HepG2 (cell line): ENCODE measurements at regions not wholly inside any gene's neighbourhood (a gene's known extent, or its start where the extent isn't known, plus 50 kb on each side); places are given as distances from the start of the nearest gene placed in this dataset.

Source experiments
- ATAC-seq: fragments of 200-7000 bp; cut with Tn5 transposase; 3 replicates; pipeline ENCODE4 v1.9.1; 2020; ENCODE audit warnings: mild to moderate bottlenecking, moderate library complexity
- BruUV-seq: library from RNA; stranded (reverse); fragments of 400-500 nt; replicated peaks from 2 replicates; lab custom pipeline; 2021; lab: Mats Ljungman, UMichigan
- CTCF ChIA-PET: fragments of 300-600 bp; formaldehyde crosslinking; extraction: SDS; loops from one replicate; lab custom pipeline; 2021; ENCODE audit warnings: low total read pairs, inconsistent platforms, low intra/inter-chr PET ratio; lab: Yijun Ruan, JAX
- POLR2A ChIA-PET: fragments of 350-600 bp; sonication (Branson Sonifier 250); formaldehyde crosslinking; loops from one replicate; lab custom pipeline; 2020; ENCODE audit warnings: antibody characterized with exemption, inconsistent platforms; lab: Yijun Ruan, JAX
- DNase-seq: peaks from one replicate; pipeline ENCODE4 v3.0.0-alpha.2; 2015; ENCODE audit warnings: low spot score
- FAIRE-seq: peaks from 3 replicates; lab custom pipeline; 2011; peaks lifted over from hg19 to GRCh38; lab: Jason Lieb, UNC
- H2AFZ ChIP-seq: one replicate; pipeline ENCODE4 v1.6.1; 2011; ENCODE audit warnings: low read length, inconsistent platforms
- H3K27ac ChIP-seq: fragments of 300-600 bp; 3 replicates; pipeline ENCODE4 v1.8.0; 2011; ENCODE audit warnings: mixed run types, mild to moderate bottlenecking, mixed read lengths, low read length, inconsistent platforms; ENCODE audit not compliant: insufficient read depth; ENCODE audit errors: extremely low read length
- H3K27me3 ChIP-seq, 2 experiments: fragments of 200-600 bp in 1 of 2; 2 replicates in 1 of 2; 3 replicates in 1 of 2; pipeline versions ENCODE4 v1.6.0 to v1.8.0; 2011; ENCODE audit warnings: low read length in 2 of 2, mild to moderate bottlenecking in 2 of 2, moderate library complexity in 2 of 2, inconsistent platforms in 1 of 2; ENCODE audit not compliant: insufficient read depth in 2 of 2, control insufficient read depth in 1 of 2
- H3K36me3 ChIP-seq, 2 experiments: fragments of 200-600 bp in 1 of 2; replicated peaks in 1 of 2; 2 replicates in 1 of 2; 3 replicates in 1 of 2; pipeline versions ENCODE4 v1.5.1 to v1.8.0; 2011; ENCODE audit warnings: low read length in 2 of 2, inconsistent platforms in 1 of 2; ENCODE audit not compliant: insufficient read depth in 2 of 2, control insufficient read depth in 1 of 2
- H3K4me1 ChIP-seq: 2 replicates; pipeline ENCODE4 v1.5.1; 2012; ENCODE audit warnings: low read length, inconsistent platforms; ENCODE audit not compliant: insufficient read depth
- H3K4me2 ChIP-seq: 2 replicates; pipeline ENCODE4 v1.6.0; 2011; ENCODE audit warnings: low read depth, low read length, inconsistent platforms
- H3K4me3 ChIP-seq, 3 experiments: fragments of 200-600 bp in 1 of 3; sonication (generic), shearing (Covaris generic) in 1 of 3; replicated peaks in 1 of 3; 2 replicates each; pipeline ENCODE4 v1.5.1; 2011 to 2016; ENCODE audit warnings: low read length in 3 of 3, inconsistent platforms in 2 of 3, low read depth in 2 of 3, mild to moderate bottlenecking in 2 of 3, control low read depth in 1 of 3, mixed read lengths in 1 of 3; ENCODE audit not compliant: insufficient read depth in 1 of 3
- H3K79me2 ChIP-seq: one replicate; pipeline ENCODE4 v1.6.1; 2011; ENCODE audit warnings: low read length, inconsistent platforms; ENCODE audit not compliant: insufficient read depth
- H3K9ac ChIP-seq: 2 replicates; pipeline ENCODE4 v1.6.0; 2011; ENCODE audit warnings: mild to moderate bottlenecking, low read depth, low read length, inconsistent platforms; ENCODE audit not compliant: insufficient read depth
- H3K9me3 ChIP-seq: 2 replicates; pipeline ENCODE4 v1.5.1; 2012; ENCODE audit warnings: mild to moderate bottlenecking, low read length
- H4K20me1 ChIP-seq: 2 replicates; pipeline ENCODE4 v1.6.0; 2011; ENCODE audit warnings: inconsistent platforms, mild to moderate bottlenecking, low read length, moderate library complexity; ENCODE audit not compliant: insufficient read depth
- HNF4A ChIP-seq: sonication (generic); formaldehyde crosslinking; IDR thresholded peaks from 2 replicates; pipeline ENCODE4 v1.4.0; 2020; ENCODE audit warnings: missing genetic modification reagents
- KDM4B ChIP-seq: sonication (generic); formaldehyde crosslinking; IDR thresholded peaks from 2 replicates; pipeline ENCODE4 v1.4.0; 2020; ENCODE audit warnings: missing genetic modification reagents
- PHF20 ChIP-seq: sonication (generic); formaldehyde crosslinking; IDR thresholded peaks from 2 replicates; pipeline ENCODE4 v1.5.0; 2020; ENCODE audit warnings: mild to moderate bottlenecking, missing genetic modification reagents
- SIX4 ChIP-seq: sonication (generic); formaldehyde crosslinking; IDR thresholded peaks from 2 replicates; pipeline ENCODE4 v1.4.0; 2020; ENCODE audit warnings: missing genetic modification reagents
- ZNF253 ChIP-seq: sonication (generic); formaldehyde crosslinking; IDR thresholded peaks from 2 replicates; pipeline ENCODE4 v1.8.0; 2022; ENCODE audit warnings: mild to moderate bottlenecking, missing genetic modification reagents, borderline replicate concordance
- ZNF510 ChIP-seq: sonication (generic); formaldehyde crosslinking; IDR thresholded peaks from 2 replicates; pipeline ENCODE4 v1.4.0; 2020; ENCODE audit warnings: low read depth, mild to moderate bottlenecking, missing genetic modification reagents
- ZNF615 ChIP-seq: sonication (generic); formaldehyde crosslinking; IDR thresholded peaks from 2 replicates; pipeline ENCODE4 v1.5.0; 2020; ENCODE audit warnings: mild to moderate bottlenecking, missing genetic modification reagents, borderline replicate concordance
- ZSCAN30 ChIP-seq: sonication (generic); formaldehyde crosslinking; IDR thresholded peaks from 2 replicates; pipeline ENCODE4 v1.5.0; 2020; ENCODE audit warnings: mild to moderate bottlenecking, missing genetic modification reagents
- WGBS: methylation state at CpG from one replicate; pipeline ENCODE4 v1.1.6; 2017; ENCODE audit warnings: low lambda C conversion rate; 5-methylcytosine and 5-hydroxymethylcytosine counted together
- in situ Hi-C: cut with HindIII; loops from 2 replicates; pipeline ENCODE4 v1.10.0; 2017; ENCODE audit warnings: low pct_unique_long_range_greater_than_20kb; ENCODE audit not compliant: extremely low pct_ligation_motif_present
- intact Hi-C: fragments of 100-400 bp; cut with micrococcal nuclease; formaldehyde crosslinking; loops from one replicate; pipeline ENCODE4 v1.10.0; 2022; ENCODE audit not compliant: unreplicated experiment
- TF ChIP-seq, protein P1 (sequence below): sonication (generic); formaldehyde crosslinking; IDR thresholded peaks from 2 replicates; pipeline ENCODE4 v1.4.0; 2020; ENCODE audit warnings: low read depth, mild to moderate bottlenecking, missing genetic modification reagents
- TF ChIP-seq, protein P2 (sequence below): sonication (generic); formaldehyde crosslinking; IDR thresholded peaks from 2 replicates; pipeline ENCODE4 v1.4.0; 2020; ENCODE audit warnings: missing genetic modification reagents
- TF ChIP-seq, protein P3 (sequence below): sonication (generic); formaldehyde crosslinking; IDR thresholded peaks from 2 replicates; pipeline ENCODE4 v1.5.0; 2020; ENCODE audit warnings: missing genetic modification reagents
- TF ChIP-seq, protein P4 (sequence below): sonication (generic); formaldehyde crosslinking; IDR thresholded peaks from 2 replicates; pipeline ENCODE4 v1.5.0; 2020; ENCODE audit warnings: mild to moderate bottlenecking, missing genetic modification reagents
- TF ChIP-seq, protein P5 (sequence below): sonication (generic); formaldehyde crosslinking; IDR thresholded peaks from 2 replicates; pipeline ENCODE4 v1.8.1; 2023; ENCODE audit warnings: mild to moderate bottlenecking, missing genetic modification reagents, borderline replicate concordance
- TF ChIP-seq, protein P6 (sequence below): sonication (generic); formaldehyde crosslinking; IDR thresholded peaks from 2 replicates; pipeline ENCODE4 v1.9.0; 2021; ENCODE audit warnings: missing genetic modification reagents, borderline replicate concordance

DNA sequence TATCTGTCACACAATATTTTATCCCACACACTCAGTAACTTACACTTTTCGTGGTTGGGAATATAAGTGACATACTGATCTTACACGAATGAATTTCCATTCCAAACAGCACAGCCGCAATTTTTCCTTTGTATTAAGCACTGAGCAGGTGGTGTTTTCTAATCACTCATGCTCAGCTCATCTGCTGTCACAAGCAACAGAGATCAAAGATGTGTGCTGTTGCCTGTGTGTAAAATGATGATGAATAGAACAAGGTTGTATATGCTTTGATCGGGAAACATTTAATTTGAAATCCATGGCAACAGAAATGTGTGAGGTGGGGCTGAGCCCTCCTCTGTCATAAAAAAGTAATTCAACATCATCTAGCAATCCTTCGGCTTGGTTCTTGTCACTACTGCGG, 927.7 kb upstream of the MBL2 start:
- FAIRE-seq (no peak), ATAC-seq (no peak), DNase-seq (no peak)
- POLR2A ChIA-PET = no interaction called here
- CTCF ChIA-PET = no interaction called here
- no peaks in the 10 kb centered on the region for H3K9me3 ChIP-seq
- H3K4me3 ChIP-seq = no peak overlapping the region
- no peak overlapping the region for H3K4me2 ChIP-seq
- H2AFZ ChIP-seq = no peak overlapping the region
- H3K79me2 ChIP-seq = no peaks in the 10 kb centered on the region
- no TSS peak for BruUV-seq
- H4K20me1 ChIP-seq = no peaks in the 10 kb centered on the region
- H3K9ac ChIP-seq = no peak overlapping the region
- intact Hi-C loops = no loop called here
- no peaks in the 10 kb centered on the region for H3K27me3 ChIP-seq
- H3K4me1 ChIP-seq = no peaks in the 10 kb centered on the region
- H3K27ac ChIP-seq = no peak overlapping the region
- in situ Hi-C loops = no loop called here
- H3K36me3 ChIP-seq = no peaks in the 10 kb centered on the region
- 28% methylated on average over 6 of the region's 6 CpGs for WGBS
- TF ChIP-seq, protein P1, sequence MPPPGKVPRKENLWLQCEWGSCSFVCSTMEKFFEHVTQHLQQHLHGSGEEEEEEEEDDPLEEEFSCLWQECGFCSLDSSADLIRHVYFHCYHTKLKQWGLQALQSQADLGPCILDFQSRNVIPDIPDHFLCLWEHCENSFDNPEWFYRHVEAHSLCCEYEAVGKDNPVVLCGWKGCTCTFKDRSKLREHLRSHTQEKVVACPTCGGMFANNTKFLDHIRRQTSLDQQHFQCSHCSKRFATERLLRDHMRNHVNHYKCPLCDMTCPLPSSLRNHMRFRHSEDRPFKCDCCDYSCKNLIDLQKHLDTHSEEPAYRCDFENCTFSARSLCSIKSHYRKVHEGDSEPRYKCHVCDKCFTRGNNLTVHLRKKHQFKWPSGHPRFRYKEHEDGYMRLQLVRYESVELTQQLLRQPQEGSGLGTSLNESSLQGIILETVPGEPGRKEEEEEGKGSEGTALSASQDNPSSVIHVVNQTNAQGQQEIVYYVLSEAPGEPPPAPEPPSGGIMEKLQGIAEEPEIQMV = no peak
- TF ChIP-seq, protein P2, sequence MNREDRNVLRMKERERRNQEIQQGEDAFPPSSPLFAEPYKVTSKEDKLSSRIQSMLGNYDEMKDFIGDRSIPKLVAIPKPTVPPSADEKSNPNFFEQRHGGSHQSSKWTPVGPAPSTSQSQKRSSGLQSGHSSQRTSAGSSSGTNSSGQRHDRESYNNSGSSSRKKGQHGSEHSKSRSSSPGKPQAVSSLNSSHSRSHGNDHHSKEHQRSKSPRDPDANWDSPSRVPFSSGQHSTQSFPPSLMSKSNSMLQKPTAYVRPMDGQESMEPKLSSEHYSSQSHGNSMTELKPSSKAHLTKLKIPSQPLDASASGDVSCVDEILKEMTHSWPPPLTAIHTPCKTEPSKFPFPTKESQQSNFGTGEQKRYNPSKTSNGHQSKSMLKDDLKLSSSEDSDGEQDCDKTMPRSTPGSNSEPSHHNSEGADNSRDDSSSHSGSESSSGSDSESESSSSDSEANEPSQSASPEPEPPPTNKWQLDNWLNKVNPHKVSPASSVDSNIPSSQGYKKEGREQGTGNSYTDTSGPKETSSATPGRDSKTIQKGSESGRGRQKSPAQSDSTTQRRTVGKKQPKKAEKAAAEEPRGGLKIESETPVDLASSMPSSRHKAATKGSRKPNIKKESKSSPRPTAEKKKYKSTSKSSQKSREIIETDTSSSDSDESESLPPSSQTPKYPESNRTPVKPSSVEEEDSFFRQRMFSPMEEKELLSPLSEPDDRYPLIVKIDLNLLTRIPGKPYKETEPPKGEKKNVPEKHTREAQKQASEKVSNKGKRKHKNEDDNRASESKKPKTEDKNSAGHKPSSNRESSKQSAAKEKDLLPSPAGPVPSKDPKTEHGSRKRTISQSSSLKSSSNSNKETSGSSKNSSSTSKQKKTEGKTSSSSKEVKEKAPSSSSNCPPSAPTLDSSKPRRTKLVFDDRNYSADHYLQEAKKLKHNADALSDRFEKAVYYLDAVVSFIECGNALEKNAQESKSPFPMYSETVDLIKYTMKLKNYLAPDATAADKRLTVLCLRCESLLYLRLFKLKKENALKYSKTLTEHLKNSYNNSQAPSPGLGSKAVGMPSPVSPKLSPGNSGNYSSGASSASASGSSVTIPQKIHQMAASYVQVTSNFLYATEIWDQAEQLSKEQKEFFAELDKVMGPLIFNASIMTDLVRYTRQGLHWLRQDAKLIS (CRISPR knock-in tag) = no peak
- TF ChIP-seq ZNF510 (CRISPR knock-in tag) = no peak
- TF ChIP-seq KDM4B (CRISPR knock-in tag) = no peak
- TF ChIP-seq ZNF615 (CRISPR knock-in tag) = no peak
- no peak for TF ChIP-seq SIX4
- TF ChIP-seq, protein P3, sequence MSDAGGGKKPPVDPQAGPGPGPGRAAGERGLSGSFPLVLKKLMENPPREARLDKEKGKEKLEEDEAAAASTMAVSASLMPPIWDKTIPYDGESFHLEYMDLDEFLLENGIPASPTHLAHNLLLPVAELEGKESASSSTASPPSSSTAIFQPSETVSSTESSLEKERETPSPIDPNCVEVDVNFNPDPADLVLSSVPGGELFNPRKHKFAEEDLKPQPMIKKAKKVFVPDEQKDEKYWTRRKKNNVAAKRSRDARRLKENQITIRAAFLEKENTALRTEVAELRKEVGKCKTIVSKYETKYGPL = no peak
- TF ChIP-seq PHF20 = no peak
- TF ChIP-seq, protein P4, sequence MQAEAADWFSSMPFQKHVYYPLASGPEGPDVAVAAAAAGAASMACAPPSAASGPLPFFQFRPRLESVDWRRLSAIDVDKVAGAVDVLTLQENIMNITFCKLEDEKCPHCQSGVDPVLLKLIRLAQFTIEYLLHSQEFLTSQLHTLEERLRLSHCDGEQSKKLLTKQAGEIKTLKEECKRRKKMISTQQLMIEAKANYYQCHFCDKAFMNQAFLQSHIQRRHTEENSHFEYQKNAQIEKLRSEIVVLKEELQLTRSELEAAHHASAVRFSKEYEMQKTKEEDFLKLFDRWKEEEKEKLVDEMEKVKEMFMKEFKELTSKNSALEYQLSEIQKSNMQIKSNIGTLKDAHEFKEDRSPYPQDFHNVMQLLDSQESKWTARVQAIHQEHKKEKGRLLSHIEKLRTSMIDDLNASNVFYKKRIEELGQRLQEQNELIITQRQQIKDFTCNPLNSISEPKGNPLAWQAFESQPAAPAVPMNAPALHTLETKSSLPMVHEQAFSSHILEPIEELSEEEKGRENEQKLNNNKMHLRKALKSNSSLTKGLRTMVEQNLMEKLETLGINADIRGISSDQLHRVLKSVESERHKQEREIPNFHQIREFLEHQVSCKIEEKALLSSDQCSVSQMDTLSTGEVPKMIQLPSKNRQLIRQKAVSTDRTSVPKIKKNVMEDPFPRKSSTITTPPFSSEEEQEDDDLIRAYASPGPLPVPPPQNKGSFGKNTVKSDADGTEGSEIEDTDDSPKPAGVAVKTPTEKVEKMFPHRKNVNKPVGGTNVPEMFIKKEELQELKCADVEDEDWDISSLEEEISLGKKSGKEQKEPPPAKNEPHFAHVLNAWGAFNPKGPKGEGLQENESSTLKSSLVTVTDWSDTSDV (CRISPR knock-in tag) = no peak
- no peak for TF ChIP-seq HNF4A (CRISPR knock-in tag)
- TF ChIP-seq, protein P5, sequence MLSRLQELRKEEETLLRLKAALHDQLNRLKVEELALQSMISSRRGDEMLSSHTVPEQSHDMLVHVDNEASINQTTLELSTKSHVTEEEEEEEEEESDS = no peak
- no peak for TF ChIP-seq ZNF253 (CRISPR knock-in tag)
- TF ChIP-seq ZSCAN30 (CRISPR knock-in tag) = no peak
- TF ChIP-seq, protein P6, sequence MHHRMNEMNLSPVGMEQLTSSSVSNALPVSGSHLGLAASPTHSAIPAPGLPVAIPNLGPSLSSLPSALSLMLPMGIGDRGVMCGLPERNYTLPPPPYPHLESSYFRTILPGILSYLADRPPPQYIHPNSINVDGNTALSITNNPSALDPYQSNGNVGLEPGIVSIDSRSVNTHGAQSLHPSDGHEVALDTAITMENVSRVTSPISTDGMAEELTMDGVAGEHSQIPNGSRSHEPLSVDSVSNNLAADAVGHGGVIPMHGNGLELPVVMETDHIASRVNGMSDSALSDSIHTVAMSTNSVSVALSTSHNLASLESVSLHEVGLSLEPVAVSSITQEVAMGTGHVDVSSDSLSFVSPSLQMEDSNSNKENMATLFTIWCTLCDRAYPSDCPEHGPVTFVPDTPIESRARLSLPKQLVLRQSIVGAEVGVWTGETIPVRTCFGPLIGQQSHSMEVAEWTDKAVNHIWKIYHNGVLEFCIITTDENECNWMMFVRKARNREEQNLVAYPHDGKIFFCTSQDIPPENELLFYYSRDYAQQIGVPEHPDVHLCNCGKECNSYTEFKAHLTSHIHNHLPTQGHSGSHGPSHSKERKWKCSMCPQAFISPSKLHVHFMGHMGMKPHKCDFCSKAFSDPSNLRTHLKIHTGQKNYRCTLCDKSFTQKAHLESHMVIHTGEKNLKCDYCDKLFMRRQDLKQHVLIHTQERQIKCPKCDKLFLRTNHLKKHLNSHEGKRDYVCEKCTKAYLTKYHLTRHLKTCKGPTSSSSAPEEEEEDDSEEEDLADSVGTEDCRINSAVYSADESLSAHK (CRISPR knock-in tag) = no peak
